ENCODE measurements at regions not wholly inside any gene's neighbourhood (a gene's known extent, or its start where the extent isn't known, plus 50 kb on each side); places are given as distances from the start of the nearest gene placed in this dataset.

DNA sequence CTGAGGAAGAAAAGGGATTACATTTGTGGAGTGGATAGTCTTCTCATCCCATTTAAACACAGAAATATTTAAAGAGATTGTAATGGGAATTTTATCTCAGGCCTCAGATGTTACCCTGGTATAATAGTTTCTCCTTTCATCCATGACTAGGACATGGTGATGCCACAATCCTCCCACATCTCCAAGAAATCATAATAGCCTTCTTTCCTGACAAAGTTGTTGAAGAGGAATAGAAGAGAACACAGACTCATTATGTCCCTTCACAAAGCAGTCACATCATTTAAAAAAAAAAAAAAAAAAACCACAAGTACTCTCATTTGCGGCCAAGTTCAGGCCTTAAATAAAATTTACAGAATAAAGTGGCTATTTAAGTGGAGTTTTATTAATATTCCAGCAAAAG is 359.6 kb downstream of the DEPDC1B start:
- Histone ChIP-seq H3K27ac (ENCODE audit: low read length in 2 of 2) (no peak overlapping the region), H3K4me2 (replicated peaks; ENCODE audit: low read depth, low read length, poor library complexity, severe bottlenecking) (no peak overlapping the region), H3K4me3 (ENCODE audit: control extremely low read depth in 1 of 5, extremely low read depth in 1 of 5, insufficient read depth in 1 of 5, low read depth in 2 of 5, low read length in 4 of 5) (no peak overlapping the region), H3K79me2 (ENCODE audit: control insufficient read depth, insufficient read depth, low read length) (no peaks in the 10 kb centered on the region), H3K27me3 (replicated peaks in 1 of 4; ENCODE audit: control extremely low read depth in 1 of 4, control insufficient read depth in 3 of 4, insufficient read depth in 4 of 4, low read length in 3 of 4) (no peaks in the 10 kb centered on the region), H3K9me3 (ENCODE audit: control extremely low read depth in 1 of 3, control insufficient read depth in 2 of 3, insufficient read depth in 1 of 3, low read length in 2 of 3) (no peaks in the 10 kb centered on the region), H4K20me1 (ENCODE audit: control insufficient read depth, insufficient read depth, low read length, poor library complexity, severe bottlenecking) (no peaks in the 10 kb centered on the region), H3K4me1 (ENCODE audit: control insufficient read depth in 2 of 2, insufficient read depth in 2 of 2, low read length in 2 of 2) (peaks cover 3 to 4% of the 10 kb centered on the region in 2 donors), H2AFZ (ENCODE audit: insufficient read depth, low read depth, low read length, poor library complexity, severe bottlenecking) (no peak overlapping the region), H3K9ac (ENCODE audit: low read length) (no peak overlapping the region), H3K36me3 (replicated peaks in 1 of 2; ENCODE audit: control extremely low read depth in 1 of 2, control insufficient read depth in 1 of 2, extremely low read depth in 1 of 2, insufficient read depth in 2 of 2, low read length in 1 of 2) (no peaks in the 10 kb centered on the region)
- ChIA-PET CTCF (no interaction called here), POLR2A (no interaction called here)
- no peaks in the 10 kb centered on the region for H3K27me3 Mint-ChIP-seq
- DNase-seq (no peak), ATAC-seq (ENCODE audit: low read depth) (no peak)
- TF ChIP-seq, protein P1, sequence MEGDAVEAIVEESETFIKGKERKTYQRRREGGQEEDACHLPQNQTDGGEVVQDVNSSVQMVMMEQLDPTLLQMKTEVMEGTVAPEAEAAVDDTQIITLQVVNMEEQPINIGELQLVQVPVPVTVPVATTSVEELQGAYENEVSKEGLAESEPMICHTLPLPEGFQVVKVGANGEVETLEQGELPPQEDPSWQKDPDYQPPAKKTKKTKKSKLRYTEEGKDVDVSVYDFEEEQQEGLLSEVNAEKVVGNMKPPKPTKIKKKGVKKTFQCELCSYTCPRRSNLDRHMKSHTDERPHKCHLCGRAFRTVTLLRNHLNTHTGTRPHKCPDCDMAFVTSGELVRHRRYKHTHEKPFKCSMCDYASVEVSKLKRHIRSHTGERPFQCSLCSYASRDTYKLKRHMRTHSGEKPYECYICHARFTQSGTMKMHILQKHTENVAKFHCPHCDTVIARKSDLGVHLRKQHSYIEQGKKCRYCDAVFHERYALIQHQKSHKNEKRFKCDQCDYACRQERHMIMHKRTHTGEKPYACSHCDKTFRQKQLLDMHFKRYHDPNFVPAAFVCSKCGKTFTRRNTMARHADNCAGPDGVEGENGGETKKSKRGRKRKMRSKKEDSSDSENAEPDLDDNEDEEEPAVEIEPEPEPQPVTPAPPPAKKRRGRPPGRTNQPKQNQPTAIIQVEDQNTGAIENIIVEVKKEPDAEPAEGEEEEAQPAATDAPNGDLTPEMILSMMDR (IDR thresholded peaks at IDR 0.05): no peak
- no peak for TF ChIP-seq EZH2 (IDR thresholded peaks at IDR 0.05; ENCODE audit: borderline replicate concordance, insufficient read depth, low read depth, low read length, poor library complexity, severe bottlenecking)
- intact Hi-C loops (cut with micrococcal nuclease): no loop called here
- no peak overlapping the region for H3K4me3 Mint-ChIP-seq
- H3K27ac Mint-ChIP-seq: no peak overlapping the region
- H3K4me1 Mint-ChIP-seq: peaks cover 10% of the 10 kb centered on the region
- H3K9me3 Mint-ChIP-seq (ENCODE audit: insufficient read depth): no peaks in the 10 kb centered on the region
- WGBS (ENCODE audit: insufficient coverage): no CpG with 5 or more reads among the region's 1 CpG

DNA sequence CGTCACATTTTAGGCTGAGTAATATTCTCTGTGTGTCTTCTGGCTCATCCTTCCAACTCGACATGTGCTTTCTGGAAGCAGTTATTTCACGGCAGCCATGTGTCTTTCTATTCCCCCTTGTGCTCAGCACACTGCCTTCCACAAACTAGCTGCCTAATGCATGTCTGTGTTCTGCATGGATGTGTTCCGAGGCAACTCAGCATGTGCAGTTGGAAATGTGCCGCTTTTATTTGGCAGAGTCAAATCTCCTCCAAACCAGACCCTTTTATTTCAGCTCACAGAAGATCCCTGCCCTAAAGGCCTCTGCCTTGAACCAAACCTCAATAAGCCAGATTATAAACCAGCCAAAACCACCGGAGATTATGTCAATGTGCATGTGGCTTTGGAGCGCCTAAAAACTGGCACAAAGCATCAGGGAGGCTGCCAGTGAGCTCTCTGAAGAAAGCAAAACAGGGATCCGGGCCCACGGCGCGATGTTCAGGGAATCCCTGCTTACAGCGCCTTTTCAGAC is 360.2 kb downstream of the DEPDC1B start:
- no peaks in the 10 kb centered on the region for H3K79me2 ChIP-seq (ENCODE audit: control insufficient read depth, insufficient read depth, low read length)
- Mint-ChIP-seq H3K4me3 (peak overlapping the region; percentile 73), H3K27ac (peak overlapping the region; percentile 8), H3K9me3 (ENCODE audit: insufficient read depth) (no peaks in the 10 kb centered on the region), H3K4me1 (peaks cover 10% of the 10 kb centered on the region), H3K27me3 (no peaks in the 10 kb centered on the region)
- H3K9me3 ChIP-seq (ENCODE audit: control extremely low read depth in 1 of 3, control insufficient read depth in 2 of 3, insufficient read depth in 1 of 3, low read length in 2 of 3): no peaks in the 10 kb centered on the region
- no peak overlapping the region for H3K9ac ChIP-seq (ENCODE audit: low read length)
- no peaks in the 10 kb centered on the region for H3K36me3 ChIP-seq (replicated peaks in 1 of 2; ENCODE audit: control extremely low read depth in 1 of 2, control insufficient read depth in 1 of 2, extremely low read depth in 1 of 2, insufficient read depth in 2 of 2, low read length in 1 of 2)
- no peaks in the 10 kb centered on the region for H4K20me1 ChIP-seq (ENCODE audit: control insufficient read depth, insufficient read depth, low read length, poor library complexity, severe bottlenecking)
- intact Hi-C loops (cut with micrococcal nuclease): no loop called here
- POLR2A ChIA-PET: no interaction called here
- CTCF ChIA-PET: no interaction called here
- no peak for ATAC-seq (ENCODE audit: low read depth)
- 88% methylated on average over 12 of the region's 12 CpGs for whole genome bisulfite sequencing (ENCODE audit: insufficient coverage)
- no peak for TF ChIP-seq EZH2 (IDR thresholded peaks at IDR 0.05; ENCODE audit: borderline replicate concordance, insufficient read depth, low read depth, low read length, poor library complexity, severe bottlenecking)
- TF ChIP-seq, protein P1 (IDR thresholded peaks at IDR 0.05): no peak
- peaks cover 3 to 4% of the 10 kb centered on the region in 2 donors for H3K4me1 ChIP-seq (ENCODE audit: control insufficient read depth in 2 of 2, insufficient read depth in 2 of 2, low read length in 2 of 2)
- H3K27me3 ChIP-seq (replicated peaks in 1 of 4; ENCODE audit: control extremely low read depth in 1 of 4, control insufficient read depth in 3 of 4, insufficient read depth in 4 of 4, low read length in 3 of 4): no peaks in the 10 kb centered on the region
- no peak overlapping the region for H3K4me2 ChIP-seq (replicated peaks; ENCODE audit: low read depth, low read length, poor library complexity, severe bottlenecking)
- H3K27ac ChIP-seq (ENCODE audit: low read length in 2 of 2): no peak overlapping the region
- DNase-seq: no peak
- no peak overlapping the region for H2AFZ ChIP-seq (ENCODE audit: insufficient read depth, low read depth, low read length, poor library complexity, severe bottlenecking)
- no peak overlapping the region for H3K4me3 ChIP-seq (ENCODE audit: control extremely low read depth in 1 of 5, extremely low read depth in 1 of 5, insufficient read depth in 1 of 5, low read depth in 2 of 5, low read length in 4 of 5)
